ENCODE measurements at regions not wholly inside any gene's neighbourhood (a gene's known extent, or its start where the extent isn't known, plus 50 kb on each side); places are given as distances from the start of the nearest gene placed in this dataset.

DNA sequence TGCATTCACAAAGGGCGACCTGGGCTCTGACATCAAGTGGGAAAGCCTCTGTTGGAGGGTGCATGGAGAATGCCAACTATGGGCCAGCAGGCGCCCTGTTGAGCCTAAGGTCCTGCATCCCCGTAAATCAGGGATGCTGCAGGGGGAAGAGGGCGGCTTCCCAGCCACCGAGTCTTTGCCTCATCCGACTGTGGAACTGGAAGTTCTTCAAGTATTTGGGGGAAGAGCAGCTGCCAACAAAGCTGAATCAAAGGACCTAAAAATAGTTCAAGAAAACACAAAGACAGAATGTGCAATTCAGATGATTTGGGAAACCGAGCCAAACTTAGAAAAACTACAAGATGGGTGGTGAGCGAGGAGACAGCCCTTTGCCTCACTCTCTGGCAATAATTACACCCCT is 281.1 kb upstream of the MGAT5 start:
- TF ChIP-seq, protein P1, sequence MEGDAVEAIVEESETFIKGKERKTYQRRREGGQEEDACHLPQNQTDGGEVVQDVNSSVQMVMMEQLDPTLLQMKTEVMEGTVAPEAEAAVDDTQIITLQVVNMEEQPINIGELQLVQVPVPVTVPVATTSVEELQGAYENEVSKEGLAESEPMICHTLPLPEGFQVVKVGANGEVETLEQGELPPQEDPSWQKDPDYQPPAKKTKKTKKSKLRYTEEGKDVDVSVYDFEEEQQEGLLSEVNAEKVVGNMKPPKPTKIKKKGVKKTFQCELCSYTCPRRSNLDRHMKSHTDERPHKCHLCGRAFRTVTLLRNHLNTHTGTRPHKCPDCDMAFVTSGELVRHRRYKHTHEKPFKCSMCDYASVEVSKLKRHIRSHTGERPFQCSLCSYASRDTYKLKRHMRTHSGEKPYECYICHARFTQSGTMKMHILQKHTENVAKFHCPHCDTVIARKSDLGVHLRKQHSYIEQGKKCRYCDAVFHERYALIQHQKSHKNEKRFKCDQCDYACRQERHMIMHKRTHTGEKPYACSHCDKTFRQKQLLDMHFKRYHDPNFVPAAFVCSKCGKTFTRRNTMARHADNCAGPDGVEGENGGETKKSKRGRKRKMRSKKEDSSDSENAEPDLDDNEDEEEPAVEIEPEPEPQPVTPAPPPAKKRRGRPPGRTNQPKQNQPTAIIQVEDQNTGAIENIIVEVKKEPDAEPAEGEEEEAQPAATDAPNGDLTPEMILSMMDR (IDR thresholded peaks at IDR 0.05): no peak
- TF ChIP-seq POLR2A (IDR thresholded peaks at IDR 0.05): no peak

Data from right lobe of liver (tissue), 4 donors.